Astrocyte of the spinal cord (primary cell): ENCODE measurements at regions not wholly inside any gene's neighbourhood (a gene's known extent, or its start where the extent isn't known, plus 50 kb on each side); places are given as distances from the start of the nearest gene placed in this dataset.

Experiments used
- DNase-seq: peaks from one replicate; pipeline ENCODE4 v3.0.0; 2011; ENCODE audit warnings: low read depth, low spot score
- H3K4me3 ChIP-seq: 2 replicates; pipeline ENCODE4 v1.5.1; 2011; ENCODE audit warnings: low read depth, mild to moderate bottlenecking, low read length, moderate library complexity
- in situ Hi-C: cut with HindIII; loops from 2 replicates; pipeline ENCODE4 v1.10.0; 2017; ENCODE audit warnings: low sequenced_read_pairs
- TF ChIP-seq, protein P1 (sequence below): IDR thresholded peaks from 2 replicates; pipeline ENCODE4 v1.5.1; 2012; ENCODE audit warnings: low read depth, mild to moderate bottlenecking, low read length, inconsistent platforms

- no peak for DNase-seq
- H3K4me3 ChIP-seq = no peak overlapping the region
- in situ Hi-C loops = no loop called here
- TF ChIP-seq, protein P1, sequence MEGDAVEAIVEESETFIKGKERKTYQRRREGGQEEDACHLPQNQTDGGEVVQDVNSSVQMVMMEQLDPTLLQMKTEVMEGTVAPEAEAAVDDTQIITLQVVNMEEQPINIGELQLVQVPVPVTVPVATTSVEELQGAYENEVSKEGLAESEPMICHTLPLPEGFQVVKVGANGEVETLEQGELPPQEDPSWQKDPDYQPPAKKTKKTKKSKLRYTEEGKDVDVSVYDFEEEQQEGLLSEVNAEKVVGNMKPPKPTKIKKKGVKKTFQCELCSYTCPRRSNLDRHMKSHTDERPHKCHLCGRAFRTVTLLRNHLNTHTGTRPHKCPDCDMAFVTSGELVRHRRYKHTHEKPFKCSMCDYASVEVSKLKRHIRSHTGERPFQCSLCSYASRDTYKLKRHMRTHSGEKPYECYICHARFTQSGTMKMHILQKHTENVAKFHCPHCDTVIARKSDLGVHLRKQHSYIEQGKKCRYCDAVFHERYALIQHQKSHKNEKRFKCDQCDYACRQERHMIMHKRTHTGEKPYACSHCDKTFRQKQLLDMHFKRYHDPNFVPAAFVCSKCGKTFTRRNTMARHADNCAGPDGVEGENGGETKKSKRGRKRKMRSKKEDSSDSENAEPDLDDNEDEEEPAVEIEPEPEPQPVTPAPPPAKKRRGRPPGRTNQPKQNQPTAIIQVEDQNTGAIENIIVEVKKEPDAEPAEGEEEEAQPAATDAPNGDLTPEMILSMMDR = no peak
Measured at GRCh38 chr13:69545551-69545950, 562.1 kb upstream of the ATXN8OS start.

DNA sequence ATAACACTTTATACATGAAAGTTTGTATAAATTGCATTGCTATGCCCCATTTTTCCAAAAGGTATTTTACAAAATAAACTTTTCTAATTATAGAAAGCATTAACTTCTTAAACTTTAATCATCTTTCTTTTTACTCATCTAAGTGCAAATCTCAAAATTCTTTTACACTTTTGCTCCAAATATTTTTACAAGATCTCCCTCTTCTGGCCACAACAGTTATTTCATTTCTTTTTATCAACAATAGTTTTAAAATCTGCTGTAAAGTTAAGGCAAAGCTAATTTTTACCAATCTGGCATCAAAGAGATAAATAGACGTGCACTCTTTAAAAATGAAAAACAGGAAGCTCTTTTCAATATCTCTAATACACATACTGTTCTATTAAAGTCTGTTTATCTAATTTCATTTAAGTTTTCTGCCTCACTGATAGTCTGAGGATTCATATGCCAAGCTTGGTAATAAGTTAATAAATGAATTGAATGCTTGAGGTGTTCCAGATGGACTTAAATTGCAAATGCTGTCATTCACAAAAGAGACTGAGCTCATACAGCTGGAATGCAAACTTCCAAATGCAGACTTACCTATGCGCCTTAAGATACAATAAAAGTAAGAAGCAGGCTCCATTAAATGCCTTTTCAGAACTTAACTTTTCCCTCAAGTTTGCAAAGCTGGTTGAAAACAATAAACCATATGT, 583.0 kb upstream of the ATXN8OS start:
- no peak overlapping the region for H3K4me3 ChIP-seq
- TF ChIP-seq, protein P1 = peak; percentile 26
- peak; percentile 17 for DNase-seq
- in situ Hi-C loops = no loop called here

- no peak for DNase-seq
- in situ Hi-C loops = no loop called here
- H3K4me3 ChIP-seq = no peak overlapping the region
- TF ChIP-seq, protein P1 = no peak
Measured at GRCh38 chr13:69496981-69497380, 610.6 kb upstream of the ATXN8OS start.

GRCh38 chr13:69495096-69495495, 612.5 kb upstream of the ATXN8OS start:
- in situ Hi-C loops = no loop called here
- TF ChIP-seq, protein P1 = no peak
- H3K4me3 ChIP-seq = no peak overlapping the region
- DNase-seq = no peak

GRCh38 chr13:69487576-69487975, 620.0 kb upstream of the ATXN8OS start:
- TF ChIP-seq, protein P1 = no peak
- H3K4me3 ChIP-seq = no peak overlapping the region
- in situ Hi-C loops = no loop called here
- DNase-seq = no peak

GRCh38 chr13:69485991-69486592, 621.5 kb upstream of the ATXN8OS start:
- in situ Hi-C loops = no loop called here
- DNase-seq = no peak
- TF ChIP-seq, protein P1 = no peak
- H3K4me3 ChIP-seq = no peak overlapping the region
